ENCODE measurements at regions not wholly inside any gene's neighbourhood (a gene's known extent, or its start where the extent isn't known, plus 50 kb on each side); places are given as distances from the start of the nearest gene placed in this dataset.
A peak's percentile ranks its signal among the peaks of the same experiment; 100 is the strongest.

GRCh38 chr18:5091741-5092140, 105.3 kb downstream of the AKAIN1 start:
- in situ Hi-C loops (cut with HindIII; ENCODE audit: low sequenced_read_pairs), result no loop called here

GRCh38 chr18:5075297-5075696, 121.8 kb downstream of the AKAIN1 start:
- in situ Hi-C loops (cut with HindIII; ENCODE audit: low sequenced_read_pairs), result no loop called here
- DNase-seq (ENCODE audit: low spot score), result no peak

More at GRCh38 chr18:5091741-5092140, 105.3 kb downstream of the AKAIN1 start:
- no peak for DNase-seq (ENCODE audit: low spot score)

GRCh38 chr18:5073026-5073944, 123.8 kb downstream of the AKAIN1 start:
- DNase-seq (ENCODE audit: low spot score), result peak; percentile 76
- in situ Hi-C loops (cut with HindIII; ENCODE audit: low sequenced_read_pairs), result no loop called here

- no peak for DNase-seq (ENCODE audit: low spot score)
- in situ Hi-C loops (cut with HindIII; ENCODE audit: low sequenced_read_pairs), result no loop called here
These were observed 128.2 kb downstream of the AKAIN1 start for GRCh38 chr18:5068851-5069250.

GRCh38 chr18:5066380-5066977, 130.6 kb downstream of the AKAIN1 start:
- DNase-seq (ENCODE audit: low spot score), result no peak
- in situ Hi-C loops (cut with HindIII; ENCODE audit: low sequenced_read_pairs), result no loop called here

GRCh38 chr18:5065615-5066014, 131.4 kb downstream of the AKAIN1 start:
- DNase-seq (ENCODE audit: low spot score), result no peak
- in situ Hi-C loops (cut with HindIII; ENCODE audit: low sequenced_read_pairs), result no loop called here

GRCh38 chr18:5064841-5065370, 132.2 kb downstream of the AKAIN1 start:
- DNase-seq (ENCODE audit: low spot score), result no peak
- in situ Hi-C loops (cut with HindIII; ENCODE audit: low sequenced_read_pairs), result no loop called here

GRCh38 chr18:5061785-5062184, 135.3 kb downstream of the AKAIN1 start:
- DNase-seq (ENCODE audit: low spot score), result no peak
- in situ Hi-C loops (cut with HindIII; ENCODE audit: low sequenced_read_pairs), result no loop called here

- in situ Hi-C loops (cut with HindIII; ENCODE audit: low sequenced_read_pairs), result no loop called here
- no peak for DNase-seq (ENCODE audit: low spot score)
These were observed 136.5 kb downstream of the AKAIN1 start for GRCh38 chr18:5060543-5060942.

- in situ Hi-C loops (cut with HindIII; ENCODE audit: low sequenced_read_pairs), result no loop called here
- DNase-seq (ENCODE audit: low spot score), result no peak
These were observed 137.4 kb downstream of the AKAIN1 start for GRCh38 chr18:5059696-5060032.

- DNase-seq (ENCODE audit: low spot score), result peak; percentile 93
- in situ Hi-C loops (cut with HindIII; ENCODE audit: low sequenced_read_pairs), result no loop called here
These were observed 138.0 kb downstream of the AKAIN1 start for GRCh38 chr18:5058768-5059695.

- DNase-seq (ENCODE audit: low spot score), result peak; percentile 76
- in situ Hi-C loops (cut with HindIII; ENCODE audit: low sequenced_read_pairs), result no loop called here
These were observed 139.4 kb downstream of the AKAIN1 start for GRCh38 chr18:5057386-5058348.

GRCh38 chr18:5052491-5052890, 144.6 kb downstream of the AKAIN1 start:
- in situ Hi-C loops (cut with HindIII; ENCODE audit: low sequenced_read_pairs), result no loop called here
- DNase-seq (ENCODE audit: low spot score), result no peak

GRCh38 chr18:5051207-5051606, 145.8 kb downstream of the AKAIN1 start:
- in situ Hi-C loops (cut with HindIII; ENCODE audit: low sequenced_read_pairs), result no loop called here
- no peak for DNase-seq (ENCODE audit: low spot score)

- no peak for DNase-seq (ENCODE audit: low spot score)
- in situ Hi-C loops (cut with HindIII; ENCODE audit: low sequenced_read_pairs), result no loop called here
These were observed 147.9 kb downstream of the AKAIN1 start for GRCh38 chr18:5049124-5049523.

- in situ Hi-C loops (cut with HindIII; ENCODE audit: low sequenced_read_pairs), result no loop called here
- DNase-seq (ENCODE audit: low spot score), result peak; percentile 69
These were observed 156.6 kb downstream of the AKAIN1 start for GRCh38 chr18:5040476-5040875.

GRCh38 chr18:5036523-5036922, 160.5 kb downstream of the AKAIN1 start:
- no peak for DNase-seq (ENCODE audit: low spot score)
- in situ Hi-C loops (cut with HindIII; ENCODE audit: low sequenced_read_pairs), result no loop called here

GRCh38 chr18:5031216-5031615, 165.8 kb downstream of the AKAIN1 start:
- DNase-seq (ENCODE audit: low spot score), result no peak
- in situ Hi-C loops (cut with HindIII; ENCODE audit: low sequenced_read_pairs), result no loop called here
